ENCODE measurements at regions not wholly inside any gene's neighbourhood (a gene's known extent, or its start where the extent isn't known, plus 50 kb on each side); places are given as distances from the start of the nearest gene placed in this dataset.

DNA sequence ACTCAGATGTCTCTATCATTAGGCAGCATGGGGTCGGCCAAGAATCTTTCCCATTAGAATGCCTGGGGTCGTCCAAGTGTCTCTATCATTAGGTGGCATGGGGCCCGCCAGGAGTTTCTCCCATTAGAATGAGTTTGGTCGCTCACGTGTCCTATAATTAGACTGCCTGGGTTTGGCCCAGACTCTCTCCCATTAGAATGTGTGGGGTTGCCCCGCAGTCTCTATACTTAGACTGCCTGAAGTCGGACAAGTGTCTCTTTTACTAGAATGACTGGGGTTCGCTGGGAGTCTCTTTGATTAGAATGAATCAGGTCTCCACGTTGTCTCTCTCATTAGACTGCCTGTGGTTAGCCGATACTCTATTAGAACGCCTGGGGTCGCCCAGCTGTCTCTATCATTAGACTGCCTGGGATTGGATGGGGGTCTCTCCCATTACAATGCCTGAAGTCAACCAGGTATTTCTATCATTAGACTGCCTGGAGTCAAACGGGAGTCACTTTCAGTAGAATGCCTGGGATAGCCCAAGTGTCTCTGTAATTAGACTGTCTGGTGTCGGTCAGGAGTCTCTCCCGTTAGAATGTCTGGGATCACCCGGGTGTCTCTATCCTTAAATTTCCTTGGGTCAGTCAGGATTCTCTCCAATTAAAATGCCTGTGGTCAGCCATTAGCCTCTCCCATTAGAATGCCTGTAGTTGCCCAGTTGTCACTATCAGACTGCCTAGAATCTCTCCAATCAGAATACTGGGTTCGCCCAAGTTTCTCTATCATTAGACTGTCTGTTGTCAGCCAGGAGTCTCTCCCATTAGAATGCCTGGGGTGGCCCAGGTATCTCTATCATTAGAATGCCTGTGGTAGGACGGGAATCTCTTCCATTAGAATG is 1454.1 kb downstream of the UQCRFS1 start:
- Histone ChIP-seq H3K4me3 (no peak overlapping the region), H3K9me3 (replicated peaks) (peaks cover 13% of the 10 kb centered on the region), H3K27me3 (ENCODE audit: low read depth) (no peaks in the 10 kb centered on the region), H3K36me3 (no peaks in the 10 kb centered on the region), H3K4me1 (peaks cover 39% of the 10 kb centered on the region), H3K27ac (replicated peaks) (no peak overlapping the region)
- intact Hi-C loops (cut with micrococcal nuclease), result no loop called here
- TF ChIP-seq CTCF (IDR thresholded peaks at IDR 0.05; ENCODE audit: borderline replicate concordance), result no peak
- no peak for DNase-seq

- Histone ChIP-seq H3K36me3 (no peaks in the 10 kb centered on the region), H3K27me3 (ENCODE audit: low read depth) (no peaks in the 10 kb centered on the region), H3K9me3 (replicated peaks) (no peaks in the 10 kb centered on the region), H3K4me3 (no peak overlapping the region), H3K27ac (replicated peaks) (no peak overlapping the region), H3K4me1 (peaks cover 16% of the 10 kb centered on the region)
- TF ChIP-seq CTCF (IDR thresholded peaks at IDR 0.05; ENCODE audit: borderline replicate concordance), result no peak
- intact Hi-C loops (cut with micrococcal nuclease), result no loop called here
- DNase-seq, result no peak
Observed at GRCh38 chr19:27754700-27755099, 1458.3 kb downstream of the UQCRFS1 start.

DNA sequence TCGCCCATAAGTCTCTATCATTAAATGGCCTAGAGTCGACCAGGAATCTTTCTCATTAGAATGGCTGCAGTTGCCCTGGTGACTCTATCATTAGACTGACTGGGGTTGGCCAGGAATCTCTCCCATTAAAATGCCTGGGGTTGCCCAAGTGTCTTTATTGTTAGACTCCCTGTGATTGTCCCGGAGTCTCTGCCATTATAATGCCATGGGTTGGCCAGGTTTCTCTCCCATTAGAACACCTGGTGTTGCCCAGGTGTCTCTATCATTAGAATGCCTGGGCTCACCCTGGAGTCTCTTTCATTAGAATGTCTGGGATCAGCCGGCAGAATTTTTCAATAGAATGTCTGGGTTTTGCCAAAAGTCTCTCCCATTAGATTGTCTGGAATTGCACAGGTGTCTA is 1459.3 kb downstream of the UQCRFS1 start:
- intact Hi-C loops (cut with micrococcal nuclease), result no loop called here

DNA sequence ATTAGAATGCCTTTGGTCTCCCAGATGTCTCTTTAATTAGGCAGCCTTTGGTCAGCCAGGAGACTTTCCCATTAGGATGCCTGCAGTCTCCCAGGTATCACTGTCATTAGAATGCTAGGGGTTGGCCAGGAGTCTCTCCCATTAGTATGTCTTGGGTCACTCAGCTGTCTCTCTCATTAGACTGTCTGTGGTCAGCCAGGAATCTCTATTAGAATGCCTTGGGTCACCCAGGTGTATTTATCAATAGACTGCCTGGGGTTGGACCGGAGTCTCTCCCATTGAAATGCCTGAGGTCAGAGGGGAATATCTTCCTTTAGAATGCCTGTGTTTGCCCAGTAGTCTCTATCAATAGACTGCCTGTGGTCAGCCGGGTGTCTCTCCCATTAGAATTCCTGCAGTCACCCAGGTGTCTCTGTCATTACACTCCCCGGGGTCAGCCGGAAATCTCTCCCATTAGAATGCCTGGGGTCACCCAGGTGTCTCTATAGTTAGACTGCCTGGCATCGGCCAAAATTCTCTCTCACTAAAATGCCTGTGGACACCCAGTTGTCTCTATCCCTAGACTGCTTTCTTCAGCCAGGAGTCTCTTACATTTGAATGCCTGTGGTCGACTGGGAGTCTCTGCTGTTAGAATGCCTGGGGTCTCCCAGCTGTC is 1460.3 kb downstream of the UQCRFS1 start:
- H3K27me3 ChIP-seq (ENCODE audit: low read depth), result no peaks in the 10 kb centered on the region
- intact Hi-C loops (cut with micrococcal nuclease), result no loop called here
- no peak overlapping the region for H3K27ac ChIP-seq (replicated peaks)
- H3K4me3 ChIP-seq, result no peak overlapping the region
- DNase-seq, result no peak
- no peaks in the 10 kb centered on the region for H3K9me3 ChIP-seq (replicated peaks)
- H3K36me3 ChIP-seq, result no peaks in the 10 kb centered on the region
- no peaks in the 10 kb centered on the region for H3K4me1 ChIP-seq
- TF ChIP-seq CTCF (IDR thresholded peaks at IDR 0.05; ENCODE audit: borderline replicate concordance), result no peak

More for the DNA sequence above, 1459.3 kb downstream of the UQCRFS1 start:
- Histone ChIP-seq H3K27me3 (ENCODE audit: low read depth) (no peaks in the 10 kb centered on the region), H3K4me1 (peaks cover 5% of the 10 kb centered on the region), H3K27ac (replicated peaks) (no peak overlapping the region), H3K4me3 (no peak overlapping the region), H3K9me3 (replicated peaks) (no peaks in the 10 kb centered on the region), H3K36me3 (no peaks in the 10 kb centered on the region)
- no peak for TF ChIP-seq CTCF (IDR thresholded peaks at IDR 0.05; ENCODE audit: borderline replicate concordance)
- no peak for DNase-seq

- no peak for DNase-seq
Observed at GRCh38 chr19:27751044-27751391, 1461.9 kb downstream of the UQCRFS1 start.

More at GRCh38 chr19:27751044-27751391, 1461.9 kb downstream of the UQCRFS1 start:
- Histone ChIP-seq H3K4me3 (no peak overlapping the region), H3K4me1 (peaks cover 16% of the 10 kb centered on the region), H3K36me3 (no peaks in the 10 kb centered on the region), H3K27me3 (ENCODE audit: low read depth) (no peaks in the 10 kb centered on the region), H3K9me3 (replicated peaks) (no peaks in the 10 kb centered on the region), H3K27ac (replicated peaks) (no peak overlapping the region)
- intact Hi-C loops (cut with micrococcal nuclease), result no loop called here
- TF ChIP-seq CTCF (IDR thresholded peaks at IDR 0.05; ENCODE audit: borderline replicate concordance), result no peak

Data from left ventricle myocardium inferior (tissue), 1 donor.